T-cell (primary cell): ENCODE measurements at regions not wholly inside any gene's neighbourhood (a gene's known extent, or its start where the extent isn't known, plus 50 kb on each side); places are given as distances from the start of the nearest gene placed in this dataset.
A peak's percentile ranks its signal among the peaks of the same experiment; 100 is the strongest.

Experiments used
- ATAC-seq, 4 experiments: fragments of 200-7000 bp in 3 of 4; fragments of 150-1000 bp in 1 of 4; cut with Tn5 transposase; replicated peaks in 1 of 4; 1 replicate in 3 of 4; 2 replicates in 1 of 4; pipeline ENCODE4 v1.10.0; 2021; ENCODE audit warnings: moderate library complexity in 3 of 4, mild to moderate bottlenecking in 2 of 4, moderate number of reproducible peaks in 1 of 4
- CTCF ChIA-PET, 2 donors: fragments of 300-600 bp; sonication (Branson Sonifier 250); formaldehyde crosslinking; loops; one replicate each; lab custom pipeline; 2022; ENCODE audit warnings: antibody characterized with exemption in 2 of 2; lab: Charles Lee
- POLR2A ChIA-PET, 2 donors: fragments of 300-600 bp; sonication (Branson Sonifier 250); formaldehyde crosslinking; loops; one replicate each; lab custom pipeline; 2022; ENCODE audit warnings: antibody characterized with exemption in 2 of 2; lab: Charles Lee
- DNase-seq, 35 experiments: peaks; one replicate each; pipeline versions ENCODE4 v3.0.0 to v3.0.0-alpha.2; 2013 to 2023
- H3K27ac ChIP-seq: one replicate; pipeline ENCODE4 v1.5.1; 2013; ENCODE audit warnings: low read length
- H3K27me3 ChIP-seq, 2 experiments: replicated peaks in 1 of 2; 1 replicate in 1 of 2; 2 replicates in 1 of 2; pipeline versions ENCODE4 v1.6.1 to v1.7.0; 2013; ENCODE audit warnings: low read length in 1 of 2, mixed read lengths in 1 of 2; ENCODE audit not compliant: control insufficient read depth in 2 of 2, insufficient read depth in 2 of 2; ENCODE audit errors: extremely low read depth in 1 of 2
- H3K36me3 ChIP-seq, 2 donors: 1 replicate in 1 of 2; 2 replicates in 1 of 2; pipeline versions ENCODE4 v1.6.1 to v1.7.0; 2013; ENCODE audit warnings: low read length in 1 of 2; ENCODE audit not compliant: control insufficient read depth in 2 of 2, insufficient read depth in 1 of 2; ENCODE audit errors: extremely low read depth in 1 of 2
- H3K4me1 ChIP-seq, 2 experiments: 1 replicate in 1 of 2; 2 replicates in 1 of 2; pipeline versions ENCODE4 v1.6.1 to v1.7.0; 2013; ENCODE audit warnings: low read length in 2 of 2, mixed read lengths in 1 of 2; ENCODE audit not compliant: insufficient read depth in 2 of 2, control insufficient read depth in 1 of 2; ENCODE audit errors: extremely low read depth in 1 of 2
- H3K4me3 ChIP-seq, 2 donors: 1 replicate in 1 of 2; 2 replicates in 1 of 2; pipeline versions ENCODE4 v1.5.1 to v1.7.0; 2013; ENCODE audit warnings: mild to moderate bottlenecking in 2 of 2, low read length in 1 of 2, moderate library complexity in 1 of 2; ENCODE audit not compliant: control insufficient read depth in 1 of 2; ENCODE audit errors: extremely low read depth in 1 of 2
- H3K9me3 ChIP-seq: 2 replicates; pipeline ENCODE4 v1.7.0; 2013
- H3K27ac Mint-ChIP-seq, 2 donors: one replicate each; pipeline ENCODE4 v1.8.0; 2020 to 2021; ENCODE audit warnings: mild to moderate bottlenecking in 2 of 2, mixed read lengths in 2 of 2
- H3K27me3 Mint-ChIP-seq, 2 donors: one replicate each; pipeline ENCODE4 v1.8.0; 2021 to 2022; ENCODE audit warnings: mixed read lengths in 2 of 2
- H3K36me3 Mint-ChIP-seq: one replicate; pipeline ENCODE4 v1.8.0; 2021; ENCODE audit warnings: mixed read lengths
- H3K4me1 Mint-ChIP-seq, 3 donors: one replicate each; pipeline ENCODE4 v1.8.0; 2020 to 2022; ENCODE audit warnings: mixed read lengths in 3 of 3, mild to moderate bottlenecking in 1 of 3
- H3K4me3 Mint-ChIP-seq, 3 donors: one replicate each; pipeline ENCODE4 v1.8.0; 2020 to 2022; ENCODE audit warnings: mild to moderate bottlenecking in 3 of 3, mixed read lengths in 3 of 3, moderate library complexity in 3 of 3
- H3K9me3 Mint-ChIP-seq, 3 donors: one replicate each; pipeline ENCODE4 v1.8.0; 2020 to 2022; ENCODE audit warnings: mixed read lengths in 3 of 3
- whole genome bisulfite sequencing: methylation state at CpG from one replicate; pipeline ENCODE4 v1.1.5; 2013; ENCODE audit warnings: missing lambda C conversion rate; ENCODE audit not compliant: insufficient coverage; 5-methylcytosine and 5-hydroxymethylcytosine counted together

DNA sequence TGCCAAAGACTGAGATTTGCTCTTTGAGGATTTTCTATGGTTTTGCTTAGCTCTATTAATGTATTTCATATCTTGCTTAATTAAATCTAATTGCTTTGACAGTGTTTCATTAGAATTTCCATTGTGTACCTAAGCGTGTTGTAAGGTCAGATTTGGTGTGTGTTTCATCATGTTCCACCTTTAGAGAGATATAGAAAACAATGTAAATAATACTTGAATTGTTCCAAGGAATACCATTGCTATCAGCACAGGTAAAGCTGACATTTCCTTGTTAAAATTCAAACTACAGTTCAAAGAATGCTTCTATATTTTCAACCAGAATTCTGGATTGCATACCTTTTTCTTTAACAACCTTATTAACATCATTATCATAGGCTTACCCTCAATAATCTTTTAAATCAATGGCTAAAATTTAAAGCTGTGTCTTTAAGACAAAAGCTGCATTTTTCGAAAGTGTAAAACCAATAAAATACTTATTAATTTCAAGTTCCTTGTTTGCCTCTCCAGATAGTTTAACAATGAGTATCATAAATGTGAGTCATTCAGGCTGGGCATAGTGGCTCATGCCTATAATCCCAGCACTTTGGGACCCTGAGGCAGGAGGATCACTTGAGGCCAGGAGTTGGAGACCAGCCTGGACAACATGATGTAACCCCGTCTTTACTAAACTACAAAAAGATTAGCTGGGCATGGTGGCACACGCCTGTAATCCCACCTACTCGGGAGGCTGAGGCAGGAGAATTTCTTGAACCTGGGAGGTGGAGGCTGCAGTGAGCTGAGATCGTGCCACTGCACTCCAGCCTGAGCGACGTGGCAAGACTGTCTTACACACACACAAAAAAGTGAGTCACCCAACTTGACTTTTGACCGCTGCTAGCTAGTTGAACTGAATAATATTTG lies 188.0 kb upstream of the PKDCC start:
- no peaks in the 10 kb centered on the region for H3K4me1 ChIP-seq
- Mint-ChIP-seq H3K9me3 (no peaks in the 10 kb centered on the region), H3K27me3 (peaks cover 6 to 18% of the 10 kb centered on the region in 2 donors), H3K27ac (peak overlapping the region in 1 of 2 donors; percentile 65), H3K36me3 (no peaks in the 10 kb centered on the region), H3K4me1 (no peaks in the 10 kb centered on the region), H3K4me3 (no peak overlapping the region)
- WGBS = no CpG with 5 or more reads among the region's 9 CpGs
- H3K36me3 ChIP-seq = no peaks in the 10 kb centered on the region
- no peak for DNase-seq
- peaks cover 0 to 15% of the 10 kb centered on the region in 2 experiments for H3K27me3 ChIP-seq
- H3K4me3 ChIP-seq = no peak overlapping the region
- ATAC-seq = no peak
- ChIA-PET CTCF (interaction anchor here in 1 of 2 donors (1.5 kb wide), 1 partner anchor 9 kb away, joined by 4 read pairs; no protein-coding TSS in a partner anchor), POLR2A (no interaction called here)
- no peak overlapping the region for H3K27ac ChIP-seq
- no peaks in the 10 kb centered on the region for H3K9me3 ChIP-seq

DNA sequence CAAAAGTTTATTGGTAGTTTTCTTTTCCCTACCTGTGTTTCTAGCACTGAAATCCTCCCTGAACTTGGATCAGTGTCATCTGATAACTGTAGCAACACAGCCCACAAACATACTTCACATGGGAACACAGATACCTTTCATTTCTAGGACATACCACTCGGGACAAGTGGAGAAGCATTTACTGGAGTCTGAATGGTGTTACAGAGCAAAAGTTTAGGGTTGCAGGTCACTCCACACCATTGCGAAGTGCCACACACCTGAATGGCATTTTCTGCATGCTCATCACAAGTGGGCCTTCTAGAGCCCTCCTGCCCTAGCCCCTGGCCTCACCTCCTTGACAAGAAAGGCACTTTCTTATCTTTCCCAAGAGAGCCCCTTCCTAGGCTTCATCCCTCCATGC lies 184.8 kb upstream of the PKDCC start:
- 100% methylated on average over 1 of the region's 2 CpGs for WGBS

DNA sequence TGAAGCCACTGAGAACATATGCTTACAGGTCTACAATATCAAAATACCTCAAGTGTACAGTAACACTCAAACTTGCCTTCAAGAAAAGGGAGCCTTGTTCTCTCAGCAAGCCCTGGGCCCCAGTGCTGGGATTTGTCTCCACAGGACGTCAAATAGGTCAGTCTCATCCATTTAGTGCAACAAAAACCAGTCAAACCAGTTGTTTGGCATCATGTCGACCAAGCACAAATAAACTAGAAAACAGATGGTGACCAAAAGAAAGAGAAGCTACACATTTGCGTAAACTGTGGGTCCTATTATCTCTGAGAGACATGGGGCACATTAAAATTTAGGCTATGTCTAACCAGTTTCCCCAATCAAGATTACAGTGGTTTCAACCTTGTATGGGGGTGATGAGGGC lies 182.6 kb upstream of the PKDCC start:
- no peak overlapping the region for H3K27ac ChIP-seq
- H3K4me3 ChIP-seq = no peak overlapping the region
- ChIA-PET CTCF (interaction anchor here (0.6 to 0.7 kb wide), 2 partner anchors 10 to 546 kb away, joined by 3 read pairs; no protein-coding TSS in a partner anchor), POLR2A (no interaction called here)
- peaks cover 9 to 13% of the 10 kb centered on the region in 2 donors for H3K27me3 Mint-ChIP-seq
- no peak for ATAC-seq
- no peaks in the 10 kb centered on the region for H3K9me3 ChIP-seq
- no peaks in the 10 kb centered on the region for H3K9me3 Mint-ChIP-seq
- peaks cover 0 to 5% of the 10 kb centered on the region in 2 experiments for H3K4me1 ChIP-seq
- no peaks in the 10 kb centered on the region for H3K36me3 ChIP-seq
- WGBS = 72% methylated on average over 2 of the region's 3 CpGs
- no peaks in the 10 kb centered on the region for H3K36me3 Mint-ChIP-seq
- no peak overlapping the region for H3K27ac Mint-ChIP-seq
- no peak for DNase-seq
- peaks cover 0 to 23% of the 10 kb centered on the region in 2 experiments for H3K27me3 ChIP-seq
- H3K4me3 Mint-ChIP-seq = no peak overlapping the region
- peaks cover 0 to 9% (median 0%) of the 10 kb centered on the region in 3 donors for H3K4me1 Mint-ChIP-seq

More for the DNA sequence above, 184.8 kb upstream of the PKDCC start:
- peaks cover 0 to 20% of the 10 kb centered on the region in 2 experiments for H3K27me3 ChIP-seq
- ChIA-PET POLR2A (no interaction called here), CTCF (no interaction called here)
- H3K9me3 ChIP-seq = no peaks in the 10 kb centered on the region
- no peak overlapping the region for H3K4me3 Mint-ChIP-seq
- no peaks in the 10 kb centered on the region for H3K36me3 Mint-ChIP-seq
- no peak overlapping the region for H3K4me3 ChIP-seq
- DNase-seq (no peak), ATAC-seq (no peak)
- no peaks in the 10 kb centered on the region for H3K4me1 ChIP-seq
- H3K9me3 Mint-ChIP-seq = no peaks in the 10 kb centered on the region
- H3K27ac Mint-ChIP-seq = no peak overlapping the region
- H3K27me3 Mint-ChIP-seq = peaks cover 13 to 18% of the 10 kb centered on the region in 2 donors
- H3K27ac ChIP-seq = no peak overlapping the region
- no peaks in the 10 kb centered on the region for H3K36me3 ChIP-seq
- peaks cover 0 to 7% (median 0%) of the 10 kb centered on the region in 3 donors for H3K4me1 Mint-ChIP-seq

DNA sequence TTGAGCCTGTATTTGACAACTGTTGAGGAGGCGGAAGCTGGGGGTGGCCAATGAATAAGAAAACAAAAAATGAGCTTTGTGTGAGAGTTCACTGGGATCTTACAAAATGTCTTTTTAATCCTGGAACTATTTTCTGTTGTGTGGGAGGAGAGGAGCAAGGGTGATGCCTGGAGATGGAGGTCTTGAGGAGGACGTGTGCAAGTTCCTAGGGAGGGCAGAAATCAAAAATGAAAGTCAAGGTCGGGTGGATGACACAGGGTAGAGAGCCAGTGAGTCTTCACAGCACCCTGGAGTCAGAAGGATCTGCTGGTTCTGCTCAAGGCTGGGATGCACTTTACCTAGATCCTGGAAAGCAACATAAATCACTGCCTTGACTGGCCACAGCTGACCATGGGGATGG lies 180.3 kb upstream of the PKDCC start:
- CTCF ChIA-PET = interaction anchor here (0.7 to 7.7 kb wide), 7 partner anchors 9 to 462 kb away, joined by 3 to 163 read pairs (median 3); no protein-coding TSS in a partner anchor
- peak overlapping the region; percentile 1 to 51 (median 19) for H3K4me3 Mint-ChIP-seq

DNA sequence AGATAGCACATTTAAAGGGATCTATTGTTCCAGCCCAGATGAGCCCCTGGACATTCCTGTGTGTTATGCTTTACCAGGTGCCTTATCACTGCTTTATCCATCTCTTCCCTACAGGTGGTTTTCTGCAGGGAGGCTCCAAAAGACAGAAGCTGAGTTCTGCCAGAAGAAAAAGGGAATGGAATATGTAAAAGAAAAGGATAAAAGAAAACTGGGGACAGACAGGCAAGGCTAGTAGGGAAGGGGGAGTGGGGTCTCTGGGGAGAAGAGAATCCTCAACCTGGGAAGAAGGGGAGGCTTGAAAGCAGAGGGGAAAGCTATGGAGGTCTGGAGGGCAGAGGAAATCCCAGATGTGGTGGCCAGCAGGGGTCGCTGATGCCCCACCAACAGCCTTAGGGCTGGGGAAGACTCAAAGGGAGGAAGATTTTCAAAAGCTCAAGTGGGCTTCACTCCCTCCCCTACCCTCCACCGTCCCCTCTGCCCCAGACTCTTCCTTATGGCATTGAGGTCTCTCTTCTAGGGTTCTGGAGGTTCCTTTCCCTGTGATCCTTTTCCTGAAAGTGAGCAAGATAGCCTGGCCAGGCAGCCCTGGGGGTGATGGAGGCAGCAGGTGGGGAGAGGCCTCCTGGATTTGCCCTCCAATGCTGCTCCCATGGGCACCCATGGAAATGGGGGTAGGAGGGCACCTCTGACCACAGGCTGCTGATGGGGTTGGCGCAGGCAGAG lies 178.1 kb upstream of the PKDCC start:
- CTCF ChIA-PET = interaction anchor here (0.6 to 7.7 kb wide), 21 partner anchors 9 to 793 kb away, joined by 3 to 163 read pairs (median 4); partner anchors contain the start of gene KCNG3 (in 1 of the 2)
- ATAC-seq = peak; percentile 65 to 79 (median 74)
- POLR2A ChIA-PET = interaction anchor here in 1 of 2 donors (0.6 kb wide), 1 partner anchor 29 kb away, joined by 4 read pairs; no protein-coding TSS in a partner anchor
- DNase-seq = peak; percentile 17 to 85 (median 65)
- H3K27me3 Mint-ChIP-seq = peaks cover 0 to 7% of the 10 kb centered on the region in 2 donors
- peaks cover 0 to 31% (median 7%) of the 10 kb centered on the region in 3 donors for H3K4me1 Mint-ChIP-seq
- H3K27ac ChIP-seq = no peak overlapping the region
- H3K9me3 ChIP-seq = no peaks in the 10 kb centered on the region
- 100% methylated on average over 1 of the region's 3 CpGs for WGBS
- H3K4me1 ChIP-seq = peaks cover 0 to 20% of the 10 kb centered on the region in 2 experiments
- H3K27me3 ChIP-seq = peaks cover 0 to 25% of the 10 kb centered on the region in 2 experiments
- no peaks in the 10 kb centered on the region for H3K36me3 ChIP-seq
- no peak overlapping the region for H3K4me3 ChIP-seq
- H3K27ac Mint-ChIP-seq = peak overlapping the region in 1 of 2 donors; percentile 44
- H3K9me3 Mint-ChIP-seq = no peaks in the 10 kb centered on the region
- no peaks in the 10 kb centered on the region for H3K36me3 Mint-ChIP-seq
- H3K4me3 Mint-ChIP-seq = no peak overlapping the region

More for the DNA sequence above, 180.3 kb upstream of the PKDCC start:
- POLR2A ChIA-PET = no interaction called here
- Mint-ChIP-seq H3K9me3 (no peaks in the 10 kb centered on the region), H3K4me1 (peaks cover 0 to 26% (median 3%) of the 10 kb centered on the region in 3 donors), H3K27ac (peak overlapping the region in 1 of 2 donors; percentile 5), H3K27me3 (peaks cover 9 to 10% of the 10 kb centered on the region in 2 donors), H3K36me3 (no peaks in the 10 kb centered on the region)
- Histone ChIP-seq H3K27me3 (peaks cover 0 to 32% of the 10 kb centered on the region in 2 experiments), H3K27ac (no peak overlapping the region), H3K4me1 (peaks cover 0 to 17% of the 10 kb centered on the region in 2 experiments), H3K4me3 (no peak overlapping the region), H3K9me3 (no peaks in the 10 kb centered on the region), H3K36me3 (no peaks in the 10 kb centered on the region)
- no peak for DNase-seq
- ATAC-seq = peak in 1 of 4 experiments; percentile 32
- WGBS = 53% methylated on average over 3 of the region's 3 CpGs

DNA sequence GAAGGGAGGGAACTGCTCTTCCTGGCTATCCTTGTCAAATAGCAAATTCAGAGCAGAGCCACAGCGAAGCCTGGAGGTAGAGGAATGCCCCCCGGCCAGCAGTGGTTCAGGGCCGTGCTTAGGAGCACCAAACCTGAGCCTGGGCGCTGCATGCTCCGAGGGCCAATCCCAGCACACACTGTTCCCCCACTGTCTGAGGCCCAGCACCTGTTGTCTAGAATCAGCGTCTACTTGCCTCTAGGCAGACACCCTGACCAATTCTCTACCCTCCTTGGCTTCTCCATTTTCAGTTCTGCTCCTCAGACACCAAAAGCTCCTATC lies 177.6 kb upstream of the PKDCC start:
- Histone ChIP-seq H3K27ac (no peak overlapping the region), H3K9me3 (no peaks in the 10 kb centered on the region), H3K36me3 (no peaks in the 10 kb centered on the region), H3K27me3 (peaks cover 0 to 20% of the 10 kb centered on the region in 2 experiments), H3K4me1 (peaks cover 0 to 20% of the 10 kb centered on the region in 2 experiments), H3K4me3 (no peak overlapping the region)
- POLR2A ChIA-PET = interaction anchor here in 1 of 2 donors (0.6 kb wide), 1 partner anchor 300 kb away, joined by 3 read pairs; no protein-coding TSS in a partner anchor
- Mint-ChIP-seq H3K4me3 (no peak overlapping the region), H3K27ac (no peak overlapping the region), H3K36me3 (no peaks in the 10 kb centered on the region), H3K4me1 (peaks cover 0 to 31% (median 7%) of the 10 kb centered on the region in 3 donors), H3K27me3 (peaks cover 0 to 7% of the 10 kb centered on the region in 2 donors), H3K9me3 (no peaks in the 10 kb centered on the region)
- 84% methylated on average over 6 of the region's 6 CpGs for WGBS
- CTCF ChIA-PET = interaction anchor here (0.6 to 7.7 kb wide), 18 partner anchors 8 to 793 kb away, joined by 3 to 163 read pairs (median 5); partner anchors contain the start of gene KCNG3 (in 1 of the 2)
- no peak for ATAC-seq
- DNase-seq = no peak
